ENCODE measurements at regions not wholly inside any gene's neighbourhood (a gene's known extent, or its start where the extent isn't known, plus 50 kb on each side); places are given as distances from the start of the nearest gene placed in this dataset.

GRCh38 chr3:161426758-161427157 lies 55.4 kb upstream of the SPTSSB start (continued):
- no peak for TF ChIP-seq PREB (CRISPR knock-in tag; IDR thresholded peaks at IDR 0.05)
- no peak for TF ChIP-seq ARNTL (CRISPR knock-in tag; IDR thresholded peaks at IDR 0.05)
- no peak for TF ChIP-seq PLRG1 (conservative IDR thresholded peaks at IDR 0.05)
- no peak for TF ChIP-seq PAWR (CRISPR knock-in tag; IDR thresholded peaks at IDR 0.05; ENCODE audit: borderline replicate concordance)
- TF ChIP-seq TEAD2 (CRISPR knock-in tag; IDR thresholded peaks at IDR 0.05) = no peak
- TF ChIP-seq ZNF407 (CRISPR knock-in tag; IDR thresholded peaks at IDR 0.05; ENCODE audit: not compliant biosample characterization) = no peak
- no peak for TF ChIP-seq RAD21 (CRISPR knock-in tag; IDR thresholded peaks at IDR 0.05)
- no peak for TF ChIP-seq NFIC (IDR thresholded peaks at IDR 0.05; ENCODE audit: low read length)
- TF ChIP-seq MTA3 (CRISPR knock-in tag; IDR thresholded peaks at IDR 0.05) = no peak
- TF ChIP-seq MEIS1 (CRISPR knock-in tag; IDR thresholded peaks at IDR 0.05; ENCODE audit: borderline replicate concordance) = no peak

Measured in HepG2 (cell line).